IPS DF 19.7 (cell line): ENCODE measurements at regions not wholly inside any gene's neighbourhood (a gene's known extent, or its start where the extent isn't known, plus 50 kb on each side); places are given as distances from the start of the nearest gene placed in this dataset.

Experiments
- DNase-seq: peaks from one replicate; pipeline ENCODE4 v3.0.0-alpha.2; 2013; ENCODE audit warnings: low read depth, low spot score

DNA sequence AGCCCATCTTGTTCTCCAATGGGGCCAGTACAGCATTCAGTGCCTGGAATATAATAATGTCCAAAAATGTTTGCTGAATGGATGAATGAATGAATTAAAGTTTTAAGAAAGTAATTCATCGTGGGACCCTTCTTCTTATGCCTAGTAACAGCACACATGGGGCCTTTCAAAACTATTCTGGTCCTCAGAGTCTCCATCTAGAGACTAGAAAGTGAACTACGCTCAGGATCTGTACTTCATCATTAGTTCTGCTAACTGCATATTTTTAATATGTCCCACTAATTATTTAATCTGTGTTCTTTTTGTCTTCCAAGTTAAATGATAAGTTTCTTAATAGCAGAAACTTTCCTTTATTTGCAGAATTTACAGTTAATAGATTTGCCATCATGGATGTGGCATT is 172.5 kb downstream of the SMAD2 start:
- no peak for DNase-seq

DNA sequence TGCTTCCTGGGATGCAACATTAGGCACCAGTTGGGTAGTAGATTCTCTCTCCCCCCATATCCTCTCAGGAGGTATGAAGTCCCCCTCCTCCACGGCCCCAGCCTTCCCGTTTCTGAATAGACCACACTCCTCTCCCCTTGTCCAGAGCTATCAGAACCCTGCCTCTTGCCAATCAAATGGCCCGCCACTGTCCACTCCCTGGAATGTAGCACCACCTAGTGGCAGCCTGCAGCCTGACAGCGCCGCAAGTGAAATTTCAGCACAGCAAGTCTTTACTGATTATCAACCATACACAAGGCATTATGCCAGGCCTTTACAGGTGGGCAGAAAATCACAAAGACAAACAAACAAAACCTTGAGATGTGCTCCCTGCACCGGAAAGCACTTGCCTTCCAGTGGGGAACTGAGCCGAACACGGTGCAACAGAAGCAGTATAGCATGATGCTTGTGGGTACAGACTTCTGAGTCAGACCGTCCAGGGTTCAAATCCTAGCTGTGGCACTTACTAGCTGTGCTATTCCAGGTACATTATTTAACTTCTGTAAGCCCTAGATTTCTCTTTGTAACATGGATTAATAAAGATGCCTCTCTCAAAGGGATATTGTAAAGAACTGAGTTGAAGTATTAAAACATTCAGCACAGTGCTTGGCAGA is 174.0 kb downstream of the SMAD2 start:
- no peak for DNase-seq

DNA sequence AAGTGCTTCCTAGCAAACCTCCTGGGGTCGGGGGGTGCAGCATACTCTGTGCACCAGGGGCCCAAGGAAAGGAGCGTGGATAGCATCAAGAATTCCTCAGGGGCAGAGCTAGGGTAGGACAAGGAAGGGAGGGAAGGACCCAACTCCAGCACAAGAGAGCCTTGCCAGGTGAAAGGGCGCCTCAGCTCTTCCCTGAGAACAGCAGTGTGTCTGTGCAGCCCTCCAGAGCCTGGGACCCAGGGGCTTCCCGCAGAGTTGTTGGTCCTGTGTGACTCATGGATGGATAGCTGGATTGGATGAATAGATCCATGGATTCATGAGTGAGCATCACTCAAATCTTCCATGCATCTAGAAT is 175.4 kb downstream of the SMAD2 start:
- DNase-seq, result no peak

DNA sequence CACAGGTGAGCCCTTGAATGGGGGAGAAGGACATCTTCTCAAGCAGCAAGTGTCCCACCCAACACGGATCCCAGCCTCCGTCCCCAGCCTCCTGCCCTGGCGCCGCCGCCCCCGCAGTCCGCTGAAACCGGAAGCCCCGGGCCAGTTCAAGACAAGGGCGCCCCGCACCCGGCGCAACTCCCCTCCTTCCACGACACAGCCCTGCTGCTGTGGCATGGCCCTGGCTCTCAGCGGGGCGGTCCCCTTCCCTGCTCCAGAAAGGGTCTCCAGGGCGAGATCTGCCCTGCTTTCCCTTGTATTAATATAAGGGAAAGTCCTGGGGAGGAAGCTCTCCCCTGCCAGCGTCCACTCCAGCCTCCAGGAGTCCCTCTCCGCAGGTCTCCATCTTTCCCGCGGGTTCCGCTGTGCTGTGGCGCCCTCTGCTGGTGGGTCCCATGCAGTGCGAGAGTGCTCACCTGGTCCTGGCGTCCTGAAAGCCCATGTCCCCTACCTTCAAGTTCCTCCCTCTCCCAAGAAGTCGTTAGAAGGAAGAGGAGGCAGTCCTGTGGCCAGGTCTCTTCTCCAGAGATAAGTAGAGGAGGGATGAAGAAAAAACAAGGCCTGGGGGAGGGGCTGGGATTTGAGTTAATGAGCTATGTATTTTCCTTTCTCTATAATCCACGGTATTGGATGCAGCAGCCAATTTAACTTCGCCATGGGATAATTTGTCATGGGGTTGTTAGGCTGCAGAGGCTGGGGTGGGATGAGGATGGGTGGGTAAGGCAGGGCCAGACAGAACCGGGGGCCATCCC is 176.0 kb downstream of the SMAD2 start:
- DNase-seq, result no peak

DNA sequence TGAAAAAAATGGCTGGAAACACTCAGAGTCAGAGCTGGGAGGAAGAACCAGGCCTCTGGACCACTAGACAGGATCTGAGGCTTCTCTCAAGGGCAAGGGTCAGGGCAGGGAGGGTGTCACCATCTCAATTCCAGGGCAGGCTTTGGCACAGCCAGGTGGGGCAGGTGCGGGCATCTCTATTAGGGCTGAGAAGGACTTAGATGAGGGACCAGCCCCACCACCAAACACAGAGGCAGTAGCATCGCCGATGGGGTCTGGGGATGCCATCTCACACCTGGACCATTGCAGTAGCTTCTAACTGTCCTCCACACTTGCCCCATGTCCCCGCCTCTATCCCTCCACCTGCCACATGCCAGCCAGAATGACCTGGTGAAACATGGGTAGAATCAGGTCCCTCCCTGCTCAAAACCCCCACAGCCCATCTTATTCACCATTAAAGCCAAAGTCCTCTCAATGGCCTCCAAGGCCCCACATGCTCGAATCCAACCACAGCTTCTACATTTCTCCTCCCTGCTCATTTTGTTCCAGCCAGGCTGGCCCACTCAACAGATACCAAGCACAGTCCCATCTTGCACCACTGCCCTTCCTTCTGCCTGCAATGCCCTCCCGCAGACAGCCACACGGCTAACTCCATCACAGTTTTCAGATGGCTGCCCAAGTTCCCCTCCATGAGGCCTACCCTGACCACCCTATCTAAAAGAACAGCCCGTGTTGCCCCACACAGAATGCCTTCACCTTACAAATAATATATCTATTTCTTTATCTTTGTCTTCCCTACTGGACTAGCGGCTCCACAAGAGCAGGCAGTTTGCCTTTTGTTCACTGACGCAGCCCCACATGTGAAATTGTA is 177.4 kb downstream of the SMAD2 start:
- DNase-seq, result no peak

DNA sequence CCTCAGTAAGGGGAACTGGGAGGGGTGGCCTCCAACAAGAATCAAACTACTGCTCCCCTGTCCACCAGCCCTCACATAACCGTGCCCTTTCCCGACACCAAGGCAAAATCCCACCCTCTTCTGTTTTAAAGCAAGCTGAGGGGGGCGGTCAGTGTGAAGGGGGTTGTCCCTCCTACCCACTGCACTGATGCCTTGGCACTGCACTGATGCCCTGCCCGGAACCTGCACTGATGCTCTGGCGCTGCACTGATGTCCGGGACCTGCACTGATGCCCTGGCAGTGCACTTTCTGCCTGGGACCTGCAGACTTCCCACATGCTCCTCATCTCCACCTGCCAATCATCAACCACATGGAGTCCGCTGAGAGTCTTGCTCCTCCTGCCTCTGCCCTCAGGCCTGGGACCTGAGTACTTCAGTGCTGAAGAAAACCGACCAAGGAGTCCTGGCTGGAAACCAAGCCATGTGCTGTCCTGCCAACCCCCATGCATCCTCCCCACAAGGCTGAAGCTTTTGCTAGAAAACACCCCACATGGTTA is 179.5 kb downstream of the SMAD2 start:
- DNase-seq, result no peak

DNA sequence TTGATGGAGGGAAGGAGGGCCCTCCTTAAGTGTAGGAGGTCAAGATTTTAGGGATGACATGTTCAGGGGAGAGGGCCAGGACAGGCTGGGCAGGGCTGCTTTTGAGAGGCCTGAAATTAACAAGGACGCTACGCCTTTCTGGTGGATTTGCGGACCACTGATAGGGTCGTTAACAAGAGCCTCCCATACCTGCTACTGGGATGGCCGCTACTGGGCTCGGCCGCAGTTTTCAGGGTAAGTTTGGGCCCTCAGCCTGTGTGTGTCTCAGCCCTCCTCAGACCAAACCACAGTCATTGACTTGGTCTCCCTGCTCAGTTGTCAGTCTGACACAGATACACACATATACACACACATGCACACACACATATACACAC is 180.9 kb downstream of the SMAD2 start:
- no peak for DNase-seq

DNA sequence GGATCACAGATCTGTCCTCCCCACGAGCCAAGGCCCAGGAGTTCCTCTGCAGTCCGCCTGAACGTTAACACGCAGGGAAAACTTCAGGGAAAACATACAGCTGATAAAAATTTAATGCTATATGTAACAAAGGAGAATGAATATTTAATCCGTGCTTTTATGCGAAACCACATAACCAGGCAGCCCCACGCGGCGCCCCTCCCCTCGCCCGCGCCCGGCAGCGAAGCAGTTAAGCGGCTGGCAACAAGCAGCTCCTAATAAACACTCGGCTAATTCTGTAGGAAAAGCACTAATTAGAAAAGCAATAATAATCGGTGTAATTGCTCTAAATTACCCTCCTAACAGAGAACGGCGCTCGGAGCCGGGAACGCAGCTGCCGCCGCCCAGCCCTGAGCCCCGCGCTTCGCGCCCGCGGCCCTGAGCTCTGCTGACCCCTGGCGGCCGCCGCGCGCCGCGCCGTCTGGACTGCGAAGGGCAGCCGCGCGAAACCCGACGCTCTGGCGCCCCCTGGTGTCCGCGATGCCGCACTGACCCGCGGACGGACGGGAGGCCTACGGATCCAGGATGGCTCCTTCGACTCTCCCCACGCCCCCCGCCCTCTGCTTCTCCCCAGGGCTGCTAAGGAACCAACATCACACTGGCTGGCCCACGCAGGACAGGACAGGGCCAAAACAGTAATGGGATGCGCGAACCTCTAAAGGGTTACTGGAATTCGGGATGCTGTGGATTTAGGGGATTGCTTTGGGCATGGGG is 181.4 kb downstream of the SMAD2 start:
- DNase-seq, result no peak

DNA sequence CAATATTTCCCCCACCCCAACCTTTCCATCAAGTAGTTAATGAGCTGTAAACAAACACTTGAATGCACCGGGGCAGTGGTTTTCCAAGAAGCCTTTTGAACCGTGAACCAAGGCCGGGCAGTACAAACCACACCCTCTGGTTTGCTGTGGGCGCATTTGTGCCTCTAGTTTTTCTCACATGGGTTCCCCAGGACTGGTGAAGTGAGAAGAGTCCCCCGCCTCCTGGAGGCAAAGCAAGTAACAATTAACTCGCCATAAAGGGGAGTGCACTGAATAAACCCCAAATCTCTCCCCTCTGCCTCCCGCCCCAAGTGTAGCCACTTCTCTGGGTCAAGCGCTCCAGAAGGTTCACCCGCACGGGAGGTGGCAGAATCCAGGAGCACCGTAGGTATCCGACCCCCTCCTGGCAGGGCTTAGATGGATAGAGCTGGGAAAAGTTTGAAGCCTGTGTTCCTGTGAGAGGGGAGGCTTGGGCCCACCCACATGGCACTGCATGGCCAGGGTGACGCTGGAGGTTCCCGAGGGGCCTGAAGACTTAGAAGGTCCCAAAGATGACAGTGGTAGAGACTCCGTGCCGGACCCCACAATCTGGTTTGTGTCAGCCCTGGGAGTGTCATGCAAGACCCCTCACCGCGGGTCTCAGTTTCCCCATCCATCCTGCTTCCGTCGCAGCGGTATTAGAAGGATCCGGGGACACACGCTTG is 182.2 kb downstream of the SMAD2 start:
- DNase-seq, result no peak

DNA sequence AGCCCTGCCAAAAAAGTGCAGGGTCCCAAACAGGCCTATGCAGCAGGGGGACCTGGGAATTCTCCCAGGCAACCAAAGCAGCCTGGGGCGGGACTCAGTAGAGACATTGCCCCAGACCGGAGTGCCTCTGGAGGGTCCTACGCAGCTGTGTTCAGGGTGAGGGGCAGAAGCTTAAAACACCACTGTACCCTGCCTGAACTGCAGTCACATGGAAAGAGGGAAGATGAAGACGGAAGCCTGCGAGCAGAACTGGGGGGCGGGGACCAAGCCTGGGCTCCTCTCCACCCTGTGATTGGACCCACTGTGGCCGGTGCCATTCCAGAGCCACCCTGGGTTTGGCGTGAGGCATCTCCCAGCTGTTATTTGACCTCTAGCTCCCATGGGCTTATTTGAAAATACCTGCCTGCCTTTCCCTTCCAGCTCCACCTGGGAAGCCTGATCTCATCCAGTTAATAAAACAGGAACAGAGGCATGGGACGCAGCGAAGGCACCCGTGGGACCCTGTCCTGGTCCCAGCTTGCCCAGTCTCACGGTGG is 183.1 kb downstream of the SMAD2 start:
- DNase-seq, result no peak

DNA sequence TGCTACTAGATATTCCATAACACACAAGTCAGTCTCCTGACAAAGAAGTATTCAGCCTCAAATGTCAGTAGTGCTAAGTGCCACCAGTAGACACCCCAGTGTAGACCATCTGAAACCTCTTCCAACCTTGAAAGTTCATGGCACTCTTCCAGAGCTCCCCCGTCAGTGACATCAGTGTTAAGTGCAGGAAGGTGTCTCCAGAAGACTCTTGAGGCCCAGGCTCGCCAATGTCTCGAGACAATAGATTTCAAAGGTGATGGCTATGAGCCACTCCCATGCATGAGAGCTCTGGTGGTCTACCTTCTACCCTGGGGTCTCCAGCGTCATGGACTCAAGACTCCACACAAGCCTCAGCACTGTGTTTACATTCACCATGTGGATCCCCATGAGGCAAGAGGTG is 183.8 kb downstream of the SMAD2 start:
- no peak for DNase-seq

DNA sequence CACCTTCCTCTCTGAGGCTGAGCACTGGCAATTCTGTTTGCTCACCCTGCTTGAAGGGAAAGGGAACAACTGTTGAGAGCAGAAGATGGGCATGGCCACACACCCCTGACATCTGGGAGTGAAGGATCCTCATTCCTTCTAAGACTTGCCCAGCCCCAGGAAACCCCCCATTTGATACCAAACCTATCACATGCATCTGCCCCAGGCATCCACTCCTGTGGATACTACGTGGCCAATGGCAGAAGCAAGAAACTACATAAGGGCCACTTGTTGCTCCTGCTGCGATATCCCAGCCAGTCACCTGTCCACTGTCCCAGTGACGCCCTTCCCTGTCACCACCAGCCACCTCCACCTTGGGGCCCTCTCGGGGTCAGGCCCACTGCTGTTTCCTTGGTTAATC is 185.2 kb downstream of the SMAD2 start:
- no peak for DNase-seq

DNA sequence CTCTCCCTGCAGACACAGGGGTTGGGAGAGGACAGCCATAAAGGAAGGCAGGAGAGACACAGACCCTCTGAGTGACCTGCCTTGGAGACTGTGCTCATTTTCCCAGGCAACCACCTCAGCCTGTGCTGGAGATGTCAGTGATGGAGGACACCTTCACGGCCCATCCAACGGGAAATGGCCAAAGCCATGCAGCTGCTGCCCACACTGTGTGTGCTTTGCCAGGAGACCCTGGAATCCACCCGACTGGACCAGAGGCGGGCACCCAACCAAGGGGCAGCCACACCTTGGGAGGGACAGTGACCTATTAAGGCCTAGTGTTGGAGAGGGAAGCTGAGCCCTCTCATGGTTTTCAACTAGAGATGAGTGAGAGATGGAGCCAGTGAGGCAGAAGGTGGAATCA is 192.5 kb downstream of the SMAD2 start:
- no peak for DNase-seq

DNA sequence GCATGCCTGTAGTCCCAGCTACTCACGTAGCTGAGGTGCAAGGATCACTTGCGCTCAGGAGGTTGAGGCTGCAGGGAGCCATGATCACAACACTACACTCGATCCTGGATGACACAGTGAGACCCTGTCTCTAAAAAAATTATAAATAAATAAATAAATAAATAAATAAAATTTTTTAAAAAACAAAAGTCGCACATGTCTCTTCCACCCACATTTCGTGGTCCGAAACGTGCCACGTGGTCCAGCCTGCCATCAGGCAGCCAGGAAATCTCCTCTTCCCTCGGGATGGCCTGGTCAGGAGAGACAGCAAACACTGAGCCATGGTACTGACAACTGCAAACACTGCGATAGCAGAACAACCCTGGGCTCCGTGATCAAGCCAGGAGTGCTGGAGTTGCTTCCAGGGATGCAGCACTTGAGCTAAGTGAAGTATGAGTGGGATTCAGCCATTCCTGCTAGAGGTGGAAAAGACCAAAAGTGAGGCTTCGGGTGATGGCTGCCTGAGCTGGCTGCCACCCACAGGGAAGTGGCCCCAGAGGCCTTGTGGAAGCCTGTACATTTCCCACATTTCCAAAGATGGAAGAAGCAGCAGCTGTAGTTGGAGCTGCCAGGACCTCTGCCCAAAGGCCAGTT is 193.1 kb downstream of the SMAD2 start:
- no peak for DNase-seq

DNA sequence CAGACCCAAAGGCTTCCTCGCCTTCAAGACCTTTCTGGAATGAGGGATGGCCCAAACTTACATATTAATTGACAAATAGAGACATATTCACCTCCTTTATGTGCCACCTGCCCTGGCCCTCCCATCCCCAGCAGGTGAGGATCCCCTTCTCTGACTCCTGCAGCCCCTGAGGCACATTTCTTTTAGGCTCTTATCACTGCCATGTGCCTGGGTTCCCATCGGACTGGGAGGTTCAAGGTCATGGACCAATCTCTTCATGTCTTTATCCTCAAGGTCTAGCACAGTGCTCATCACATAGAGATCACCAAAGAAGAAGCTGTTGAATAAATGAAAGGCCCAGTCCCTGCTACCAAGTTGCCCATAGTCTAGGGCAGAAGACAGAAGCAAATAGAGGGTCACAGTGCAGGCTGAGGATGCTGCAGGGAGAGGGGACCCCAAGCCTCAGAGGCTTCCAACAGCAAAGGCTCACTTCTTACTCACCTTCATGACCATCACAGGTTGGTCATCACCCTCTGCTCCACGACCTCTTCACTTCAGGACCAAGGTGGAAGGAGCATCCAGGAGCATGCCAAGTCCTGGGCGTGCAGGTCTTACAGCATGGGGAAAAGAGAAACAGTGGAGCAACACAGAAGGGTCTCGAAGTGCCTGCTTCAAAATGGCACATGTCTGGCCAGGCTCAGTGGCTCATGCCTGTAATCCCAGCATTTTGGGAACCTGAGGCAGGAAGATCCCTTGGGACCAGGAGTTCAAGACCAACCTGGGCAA is 193.9 kb downstream of the SMAD2 start:
- no peak for DNase-seq

DNA sequence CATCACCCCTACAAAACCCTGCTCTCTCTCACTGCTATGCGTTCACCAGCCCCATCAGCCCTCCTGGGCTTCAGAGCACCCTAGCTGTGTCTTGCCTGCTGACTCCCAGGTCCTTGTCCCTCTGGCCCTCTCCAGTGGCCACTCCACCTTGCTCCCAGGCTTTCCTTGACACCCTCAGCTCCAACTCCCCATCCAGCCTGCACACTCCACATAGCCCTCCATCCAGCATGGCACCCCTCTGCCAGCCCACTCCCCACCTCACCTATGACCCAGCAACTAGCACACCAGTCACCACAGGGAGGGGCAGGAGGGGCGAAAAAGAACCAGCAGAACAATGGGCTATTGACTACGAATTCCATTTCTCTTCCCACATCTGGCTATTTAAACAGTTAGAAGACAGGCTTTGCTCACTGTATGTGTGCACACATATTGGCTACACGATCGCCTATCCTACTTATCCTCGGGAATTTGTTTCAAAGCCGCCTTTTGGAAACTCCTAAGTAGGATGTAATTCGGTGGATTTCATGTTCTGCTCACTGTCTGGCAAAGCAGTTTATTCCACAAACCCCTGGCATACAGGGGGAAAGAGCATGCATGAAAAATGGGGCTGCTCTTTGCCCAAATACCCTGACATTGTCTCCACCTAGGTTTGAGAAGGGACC is 195.3 kb downstream of the SMAD2 start:
- no peak for DNase-seq

DNA sequence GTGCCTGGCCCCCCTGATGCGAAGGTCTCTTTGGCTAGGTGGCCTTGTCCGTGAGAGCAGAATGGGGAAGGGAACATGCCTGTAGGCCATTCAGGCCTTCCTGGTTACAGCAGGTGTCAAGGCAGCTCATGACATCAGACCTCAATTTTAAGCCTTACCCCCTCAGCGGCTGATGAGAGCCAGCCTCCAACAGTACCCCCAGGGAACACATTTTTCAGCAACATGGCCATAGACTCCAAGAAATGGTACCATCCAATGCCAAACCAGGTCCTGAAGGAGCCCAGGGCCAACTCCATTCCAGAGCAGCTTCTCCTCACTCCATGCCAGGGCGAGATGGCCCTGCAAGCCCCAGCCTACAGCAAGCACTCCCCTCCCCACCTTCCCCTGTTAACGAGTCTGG is 199.2 kb downstream of the SMAD2 start:
- DNase-seq, result no peak

DNA sequence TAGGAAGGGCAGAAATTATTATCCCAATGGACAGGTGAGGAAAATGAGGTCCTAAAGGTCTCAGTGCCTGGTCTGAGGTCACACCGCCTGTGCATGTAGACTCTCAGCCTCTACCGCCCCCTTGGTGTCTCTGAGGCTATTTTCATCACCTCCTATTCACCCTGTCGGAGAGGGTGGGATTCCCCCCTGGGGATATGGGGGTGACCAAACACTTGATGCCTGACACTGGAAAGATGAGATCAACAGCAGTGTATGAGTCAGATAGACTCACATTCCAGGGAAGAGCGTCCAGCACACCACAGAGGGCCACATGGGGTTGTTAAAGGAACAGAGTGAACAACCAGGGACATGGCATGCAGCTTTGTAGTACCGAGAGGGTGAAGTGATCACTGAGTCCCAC is 199.7 kb downstream of the SMAD2 start:
- DNase-seq, result no peak

DNA sequence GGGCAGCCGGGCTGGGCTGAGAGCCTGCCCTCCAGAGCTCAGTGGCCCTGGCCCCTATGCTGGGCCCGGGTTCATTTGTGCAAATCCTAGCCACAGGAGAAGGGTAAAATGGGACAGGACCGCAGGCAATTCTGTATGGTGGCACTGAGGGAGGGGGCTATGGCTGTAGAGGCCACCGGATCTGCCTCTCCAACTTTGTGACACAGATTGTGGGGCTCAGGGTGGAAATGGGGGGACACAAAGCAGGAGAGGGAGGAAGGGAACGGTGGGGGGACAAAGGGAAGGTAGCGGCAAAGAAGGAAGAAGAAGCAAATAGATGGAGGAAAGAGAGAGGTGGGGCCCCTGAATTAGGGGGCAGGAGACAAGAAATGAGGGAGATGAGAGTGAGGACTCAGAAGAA is 201.1 kb downstream of the SMAD2 start:
- DNase-seq, result no peak
